ENCODE measurements at regions not wholly inside any gene's neighbourhood (a gene's known extent, or its start where the extent isn't known, plus 50 kb on each side); places are given as distances from the start of the nearest gene placed in this dataset.

DNA sequence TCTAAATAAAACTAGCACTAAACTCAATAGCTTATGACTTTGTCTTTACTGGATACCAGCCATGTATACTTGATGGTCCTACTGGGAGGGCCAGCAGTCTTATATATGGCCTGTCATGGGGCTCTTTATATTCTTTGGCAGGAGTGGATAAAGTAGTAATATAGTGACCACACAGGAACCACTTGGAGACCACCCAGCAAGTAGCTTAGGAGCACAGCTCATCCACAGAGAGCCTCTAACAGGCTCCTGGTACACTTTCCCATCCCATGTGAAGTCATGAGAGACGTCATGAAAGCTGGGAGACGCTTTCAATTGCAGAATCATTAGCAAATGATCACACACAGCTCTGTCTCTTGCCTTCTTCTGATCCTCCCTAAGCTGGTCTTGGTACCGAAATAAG lies 360.9 kb upstream of the ACVR2A start:
- no peaks in the 10 kb centered on the region for H3K4me1 ChIP-seq
- H3K36me3 ChIP-seq: no peaks in the 10 kb centered on the region
- intact Hi-C loops (cut with DNase I): no loop called here
- H3K27ac ChIP-seq: no peak overlapping the region
- ATAC-seq: no peak
- no peaks in the 10 kb centered on the region for H3K27me3 ChIP-seq
- no peak for DNase-seq
- TF ChIP-seq CTCF (IDR thresholded peaks at IDR 0.05): no peak
- no peaks in the 10 kb centered on the region for H3K9me3 ChIP-seq
- H3K4me3 ChIP-seq: no peak overlapping the region

GRCh38 chr2:147482916-147483669 lies 361.7 kb upstream of the ACVR2A start:
- H3K27me3 ChIP-seq: no peaks in the 10 kb centered on the region
- H3K27ac ChIP-seq: no peak overlapping the region
- no peak for ATAC-seq
- intact Hi-C loops (cut with DNase I): no loop called here
- TF ChIP-seq CTCF (IDR thresholded peaks at IDR 0.05): no peak
- no peak overlapping the region for H3K4me3 ChIP-seq
- no peaks in the 10 kb centered on the region for H3K9me3 ChIP-seq
- no peak for DNase-seq
- no peaks in the 10 kb centered on the region for H3K4me1 ChIP-seq
- H3K36me3 ChIP-seq: no peaks in the 10 kb centered on the region

DNA sequence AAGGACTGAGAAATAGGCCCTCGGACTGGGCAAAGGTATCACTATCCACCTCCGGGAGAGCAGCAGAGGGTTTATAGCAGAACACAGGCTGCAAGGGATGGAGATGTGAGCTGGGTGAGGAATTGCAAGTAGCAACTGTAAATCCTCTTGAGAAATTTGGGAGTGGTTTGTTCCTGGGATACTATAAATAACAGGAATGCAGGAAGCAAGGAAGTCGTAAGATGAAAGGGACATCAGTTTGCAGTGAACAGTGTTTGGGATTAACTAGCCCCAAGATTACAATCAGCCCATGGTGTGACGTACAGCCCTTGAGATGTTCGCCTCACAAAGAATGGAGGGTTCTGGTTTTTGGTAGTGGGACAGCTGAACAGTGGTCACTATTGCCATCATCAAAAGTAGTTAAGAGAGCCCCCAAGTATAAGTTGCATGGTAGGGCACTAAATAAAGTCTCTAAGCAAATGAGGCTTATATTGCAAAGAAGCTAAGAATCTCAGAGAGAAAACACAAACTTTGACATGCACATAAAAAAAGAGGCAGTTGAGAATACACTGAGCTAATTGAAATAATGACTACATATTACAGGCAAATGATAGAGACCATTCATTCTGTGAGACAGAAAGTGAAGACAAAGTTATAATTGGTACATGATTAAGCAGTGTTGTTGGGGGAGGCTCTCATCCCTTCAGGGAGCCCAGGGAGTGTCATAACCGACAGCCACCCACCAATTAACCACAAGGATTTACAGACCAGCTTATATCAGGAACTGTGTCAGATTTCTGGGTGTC lies 362.5 kb upstream of the ACVR2A start:
- Histone ChIP-seq H3K36me3 (no peaks in the 10 kb centered on the region), H3K27me3 (no peaks in the 10 kb centered on the region)

DNA sequence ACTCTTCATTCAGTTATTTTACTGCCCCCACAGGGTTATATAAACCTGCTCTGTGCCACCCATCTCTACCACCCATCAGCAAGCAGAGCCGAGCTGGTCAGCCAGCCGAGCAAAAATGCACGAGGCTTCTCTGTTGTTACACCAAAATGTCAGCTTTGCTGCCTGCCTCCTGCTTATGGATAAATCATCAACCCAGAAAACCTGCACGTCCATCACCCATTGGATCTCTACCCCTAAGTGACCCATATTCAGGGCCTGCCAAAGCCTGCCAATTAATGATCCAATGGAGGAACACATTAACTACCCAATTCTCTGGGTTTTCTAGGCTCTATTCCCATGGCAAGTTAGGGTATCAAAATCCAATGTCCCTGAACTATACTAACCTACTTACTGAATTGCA lies 365.5 kb upstream of the ACVR2A start:
- no peaks in the 10 kb centered on the region for H3K27me3 ChIP-seq
- H3K36me3 ChIP-seq: no peaks in the 10 kb centered on the region
- intact Hi-C loops (cut with DNase I): no loop called here
- DNase-seq (no peak), ATAC-seq (no peak)
- H3K4me1 ChIP-seq: no peaks in the 10 kb centered on the region
- H3K4me3 ChIP-seq: no peak overlapping the region
- H3K9me3 ChIP-seq: no peaks in the 10 kb centered on the region
- no peak for TF ChIP-seq CTCF (IDR thresholded peaks at IDR 0.05)
- no peak overlapping the region for H3K27ac ChIP-seq

More for the DNA sequence above, 362.5 kb upstream of the ACVR2A start:
- intact Hi-C loops (cut with DNase I): no loop called here
- H3K9me3 ChIP-seq: no peaks in the 10 kb centered on the region
- DNase-seq (no peak), ATAC-seq (no peak)
- TF ChIP-seq CTCF (IDR thresholded peaks at IDR 0.05): no peak
- no peak overlapping the region for H3K4me3 ChIP-seq
- no peaks in the 10 kb centered on the region for H3K4me1 ChIP-seq
- no peak overlapping the region for H3K27ac ChIP-seq

DNA sequence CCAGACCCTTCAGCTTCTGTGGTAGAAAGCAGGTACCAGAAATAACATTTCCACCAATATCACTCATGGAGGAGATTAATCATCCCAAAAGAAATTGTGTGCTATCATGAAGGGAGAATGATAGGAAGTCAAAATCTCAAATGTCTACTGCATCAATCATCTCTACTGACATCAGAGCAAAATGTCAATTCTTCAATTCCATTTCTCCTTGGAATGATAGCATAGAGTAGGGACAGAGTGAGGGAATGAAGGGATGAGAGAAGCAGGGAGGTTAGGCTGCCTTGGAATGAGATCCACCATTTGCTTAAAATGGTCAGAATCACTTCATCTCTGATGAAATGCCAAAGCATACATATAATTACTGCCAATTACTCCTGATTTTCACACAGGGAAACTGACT lies 371.8 kb upstream of the ACVR2A start:
- no peak for DNase-seq
- Histone ChIP-seq H3K4me3 (no peak overlapping the region), H3K36me3 (no peaks in the 10 kb centered on the region), H3K4me1 (no peaks in the 10 kb centered on the region), H3K27ac (no peak overlapping the region), H3K27me3 (no peaks in the 10 kb centered on the region), H3K9me3 (no peaks in the 10 kb centered on the region)
- no peak for ATAC-seq
- intact Hi-C loops (cut with DNase I): no loop called here
- no peak for TF ChIP-seq CTCF (IDR thresholded peaks at IDR 0.05)
